ENCODE measurements at regions not wholly inside any gene's neighbourhood (a gene's known extent, or its start where the extent isn't known, plus 50 kb on each side); places are given as distances from the start of the nearest gene placed in this dataset.

GRCh38 chr2:204110338-204110741 lies 173.8 kb downstream of the ICOS start:
- peak; percentile 56 for DNase-seq

GRCh38 chr2:204110751-204111516 lies 174.4 kb downstream of the ICOS start:
- DNase-seq, result no peak

- no peak for DNase-seq
These were observed 175.7 kb downstream of the ICOS start for GRCh38 chr2:204112084-204112770.

GRCh38 chr2:204114295-204115136 lies 178.0 kb downstream of the ICOS start:
- no peak for DNase-seq

- no peak for DNase-seq
These were observed 178.8 kb downstream of the ICOS start for GRCh38 chr2:204115137-204116056.

- no peak for DNase-seq
These were observed 179.7 kb downstream of the ICOS start for GRCh38 chr2:204116159-204116792.

GRCh38 chr2:204122425-204122824 lies 185.9 kb downstream of the ICOS start:
- DNase-seq, result no peak

GRCh38 chr2:204124140-204124750 lies 187.7 kb downstream of the ICOS start:
- no peak for DNase-seq

GRCh38 chr2:204126705-204127104 lies 190.1 kb downstream of the ICOS start:
- no peak for DNase-seq

GRCh38 chr2:204127238-204127637 lies 190.7 kb downstream of the ICOS start:
- DNase-seq, result no peak

GRCh38 chr2:204129591-204130294 lies 193.2 kb downstream of the ICOS start:
- no peak for DNase-seq

- DNase-seq, result no peak
These were observed 195.1 kb downstream of the ICOS start for GRCh38 chr2:204131621-204132020.

GRCh38 chr2:204133476-204133875 lies 196.9 kb downstream of the ICOS start:
- DNase-seq, result no peak

GRCh38 chr2:204134421-204134820 lies 197.9 kb downstream of the ICOS start:
- DNase-seq, result no peak

GRCh38 chr2:204135752-204136151 lies 199.2 kb downstream of the ICOS start:
- no peak for DNase-seq

- DNase-seq, result no peak
These were observed 201.6 kb downstream of the ICOS start for GRCh38 chr2:204138206-204138605.

GRCh38 chr2:204140246-204140645 lies 203.7 kb downstream of the ICOS start:
- DNase-seq, result no peak

GRCh38 chr2:204143216-204144014 lies 206.9 kb downstream of the ICOS start:
- DNase-seq, result no peak

GRCh38 chr2:204144492-204144891 lies 207.9 kb downstream of the ICOS start:
- DNase-seq, result no peak

GRCh38 chr2:204145263-204145751 lies 208.7 kb downstream of the ICOS start:
- DNase-seq, result peak; percentile 71

All from activated gamma-delta T cell treated with Interleukin-2 at 50 U/mL for 16 hours (primary cell).